OCI-LY7 (cell line): ENCODE measurements at regions not wholly inside any gene's neighbourhood (a gene's known extent, or its start where the extent isn't known, plus 50 kb on each side); places are given as distances from the start of the nearest gene placed in this dataset.
"Not testable (repeated sequence)": the region's sequence is repeated elsewhere in the genome, so short reads cannot be mapped to it uniquely, and the experiment has no call there.

ENCODE experiments used
- CTCF ChIP-seq: fragments of 200-600 bp; sonication (generic); conservative IDR thresholded peaks from 2 replicates; pipeline ENCODE4 v1.5.1; 2014; ENCODE audit warnings: mild to moderate bottlenecking, antibody characterized with exemption, low read length, moderate library complexity, mixed read lengths
- EZH2phosphoT487 ChIP-seq: fragments of 200-600 bp; sonication (generic); IDR thresholded peaks from 2 replicates; pipeline ENCODE4 v1.6.1; 2018; ENCODE audit warnings: low read depth, borderline replicate concordance, mild to moderate bottlenecking, mixed run types, antibody characterized with exemption, low read length, moderate library complexity, mixed read lengths

GRCh38 chr17:5930555-5930954 is 139.6 kb upstream of the WSCD1 start:
- TF ChIP-seq CTCF, EZH2phosphoT487: not testable (repeated sequence)
